ENCODE measurements at regions not wholly inside any gene's neighbourhood (a gene's known extent, or its start where the extent isn't known, plus 50 kb on each side); places are given as distances from the start of the nearest gene placed in this dataset.

DNA sequence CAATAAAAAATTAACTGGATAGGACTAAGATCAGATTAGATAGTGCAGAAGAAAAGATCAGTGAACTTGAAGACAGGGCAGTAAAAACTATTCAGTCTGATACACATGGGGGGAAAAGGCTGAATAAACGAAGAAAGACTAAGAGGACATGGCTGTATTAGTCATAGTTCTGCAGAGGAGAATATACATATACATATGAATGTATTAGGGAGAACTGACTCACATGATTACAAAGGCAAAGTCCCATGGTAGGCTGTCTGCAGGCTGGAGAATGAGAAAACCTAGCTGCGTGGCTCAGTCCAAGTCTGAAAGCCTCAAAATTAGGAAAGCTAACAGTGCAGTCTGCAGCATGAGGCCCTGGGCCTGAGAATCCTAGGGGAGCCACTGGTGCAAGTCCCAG is 98.2 kb upstream of the GNAO1 start:
- Histone ChIP-seq H3K4me3 (no peak overlapping the region), H3K27me3 (no peaks in the 10 kb centered on the region), H3K36me3 (no peaks in the 10 kb centered on the region), H3K4me1 (no peaks in the 10 kb centered on the region), H3K27ac (no peak overlapping the region), H3K9ac (ENCODE audit: low read depth in 2 of 2, low read length in 2 of 2) (no peak overlapping the region), H3K9me3 (no peaks in the 10 kb centered on the region)
- intact Hi-C loops (cut with DNase I), result no loop called here
- no peak for DNase-seq
- TF ChIP-seq, protein P1, sequence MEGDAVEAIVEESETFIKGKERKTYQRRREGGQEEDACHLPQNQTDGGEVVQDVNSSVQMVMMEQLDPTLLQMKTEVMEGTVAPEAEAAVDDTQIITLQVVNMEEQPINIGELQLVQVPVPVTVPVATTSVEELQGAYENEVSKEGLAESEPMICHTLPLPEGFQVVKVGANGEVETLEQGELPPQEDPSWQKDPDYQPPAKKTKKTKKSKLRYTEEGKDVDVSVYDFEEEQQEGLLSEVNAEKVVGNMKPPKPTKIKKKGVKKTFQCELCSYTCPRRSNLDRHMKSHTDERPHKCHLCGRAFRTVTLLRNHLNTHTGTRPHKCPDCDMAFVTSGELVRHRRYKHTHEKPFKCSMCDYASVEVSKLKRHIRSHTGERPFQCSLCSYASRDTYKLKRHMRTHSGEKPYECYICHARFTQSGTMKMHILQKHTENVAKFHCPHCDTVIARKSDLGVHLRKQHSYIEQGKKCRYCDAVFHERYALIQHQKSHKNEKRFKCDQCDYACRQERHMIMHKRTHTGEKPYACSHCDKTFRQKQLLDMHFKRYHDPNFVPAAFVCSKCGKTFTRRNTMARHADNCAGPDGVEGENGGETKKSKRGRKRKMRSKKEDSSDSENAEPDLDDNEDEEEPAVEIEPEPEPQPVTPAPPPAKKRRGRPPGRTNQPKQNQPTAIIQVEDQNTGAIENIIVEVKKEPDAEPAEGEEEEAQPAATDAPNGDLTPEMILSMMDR (IDR thresholded peaks at IDR 0.05), result no peak

DNA sequence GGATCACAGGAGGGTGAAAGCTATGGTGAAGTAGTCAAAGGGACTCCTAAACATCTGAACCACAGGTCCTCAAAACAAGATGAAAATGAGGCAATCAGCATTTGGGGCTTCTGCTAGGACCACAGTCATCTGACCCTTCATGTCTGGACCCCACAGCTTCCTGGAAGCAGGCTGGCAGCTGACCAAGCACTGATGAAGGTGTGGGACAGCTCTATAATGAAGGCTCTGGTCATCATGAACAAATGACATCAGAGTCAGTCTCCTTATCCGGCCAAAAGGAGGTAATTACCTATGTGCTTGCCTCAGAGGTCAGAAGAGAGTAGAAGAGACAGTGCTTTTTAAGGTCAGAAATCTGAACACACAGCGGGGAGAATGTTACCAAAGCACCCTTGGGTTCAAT is 101.2 kb upstream of the GNAO1 start:
- Histone ChIP-seq H3K27me3 (no peaks in the 10 kb centered on the region), H3K36me3 (no peaks in the 10 kb centered on the region), H3K9ac (ENCODE audit: low read depth in 2 of 2, low read length in 2 of 2) (no peak overlapping the region), H3K9me3 (no peaks in the 10 kb centered on the region), H3K4me1 (no peaks in the 10 kb centered on the region), H3K4me3 (no peak overlapping the region), H3K27ac (no peak overlapping the region)
- intact Hi-C loops (cut with DNase I), result no loop called here
- TF ChIP-seq, protein P1 (IDR thresholded peaks at IDR 0.05), result no peak
- DNase-seq, result no peak

DNA sequence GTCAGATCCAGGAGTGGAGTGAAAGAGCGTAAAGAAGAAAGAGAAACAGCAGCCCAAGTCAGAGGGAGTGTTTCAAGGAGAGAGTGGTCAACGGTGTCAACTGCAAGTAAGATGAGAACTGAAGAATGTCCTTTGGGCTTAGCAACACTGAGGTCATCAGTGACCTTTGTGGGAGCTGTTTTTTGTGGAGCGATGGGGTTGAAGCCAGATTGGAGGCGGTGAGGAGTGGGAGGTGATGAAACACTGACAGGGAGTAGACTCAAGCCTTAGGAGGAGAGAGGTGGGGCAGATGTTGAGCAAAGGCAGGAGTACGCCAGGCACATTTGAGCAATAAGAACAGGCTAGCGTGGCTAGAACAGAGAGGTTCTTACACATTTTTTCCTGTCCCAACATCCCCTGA is 103.7 kb upstream of the GNAO1 start:
- H3K27ac ChIP-seq, result no peak overlapping the region
- H3K9me3 ChIP-seq, result no peaks in the 10 kb centered on the region
- no peak overlapping the region for H3K9ac ChIP-seq (ENCODE audit: low read depth in 2 of 2, low read length in 2 of 2)
- TF ChIP-seq, protein P1 (IDR thresholded peaks at IDR 0.05), result no peak
- no peaks in the 10 kb centered on the region for H3K36me3 ChIP-seq
- no peak for DNase-seq
- H3K4me1 ChIP-seq, result no peaks in the 10 kb centered on the region
- no peak overlapping the region for H3K4me3 ChIP-seq
- intact Hi-C loops (cut with DNase I), result no loop called here
- no peaks in the 10 kb centered on the region for H3K27me3 ChIP-seq

DNA sequence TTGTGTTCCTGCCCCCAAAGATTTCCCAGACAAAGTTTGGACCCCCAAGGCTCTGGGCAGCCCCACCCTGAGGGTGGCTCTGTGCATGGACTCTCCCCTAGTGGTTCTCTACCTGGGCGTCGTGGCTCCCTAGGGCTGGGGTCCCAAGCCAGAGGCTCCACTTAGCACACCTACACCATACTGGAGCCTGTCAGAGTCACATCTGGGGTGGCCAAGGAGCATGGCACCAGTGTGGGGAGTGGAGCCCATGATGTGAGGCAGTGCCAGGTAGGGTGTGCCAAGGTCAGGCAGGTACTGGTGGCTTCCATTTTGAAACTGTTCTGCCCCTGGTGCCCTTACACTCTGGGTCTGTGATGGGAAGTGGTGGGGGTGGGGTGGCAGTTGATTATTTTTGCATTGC is 109.9 kb upstream of the GNAO1 start:
- no peaks in the 10 kb centered on the region for H3K27me3 ChIP-seq
- H3K9me3 ChIP-seq, result no peaks in the 10 kb centered on the region
- no peak overlapping the region for H3K4me3 ChIP-seq
- intact Hi-C loops (cut with DNase I), result no loop called here
- TF ChIP-seq, protein P1 (IDR thresholded peaks at IDR 0.05), result no peak
- no peak overlapping the region for H3K9ac ChIP-seq (ENCODE audit: low read depth in 2 of 2, low read length in 2 of 2)
- no peaks in the 10 kb centered on the region for H3K36me3 ChIP-seq
- H3K27ac ChIP-seq, result no peak overlapping the region
- DNase-seq, result no peak
- H3K4me1 ChIP-seq, result no peaks in the 10 kb centered on the region

DNA sequence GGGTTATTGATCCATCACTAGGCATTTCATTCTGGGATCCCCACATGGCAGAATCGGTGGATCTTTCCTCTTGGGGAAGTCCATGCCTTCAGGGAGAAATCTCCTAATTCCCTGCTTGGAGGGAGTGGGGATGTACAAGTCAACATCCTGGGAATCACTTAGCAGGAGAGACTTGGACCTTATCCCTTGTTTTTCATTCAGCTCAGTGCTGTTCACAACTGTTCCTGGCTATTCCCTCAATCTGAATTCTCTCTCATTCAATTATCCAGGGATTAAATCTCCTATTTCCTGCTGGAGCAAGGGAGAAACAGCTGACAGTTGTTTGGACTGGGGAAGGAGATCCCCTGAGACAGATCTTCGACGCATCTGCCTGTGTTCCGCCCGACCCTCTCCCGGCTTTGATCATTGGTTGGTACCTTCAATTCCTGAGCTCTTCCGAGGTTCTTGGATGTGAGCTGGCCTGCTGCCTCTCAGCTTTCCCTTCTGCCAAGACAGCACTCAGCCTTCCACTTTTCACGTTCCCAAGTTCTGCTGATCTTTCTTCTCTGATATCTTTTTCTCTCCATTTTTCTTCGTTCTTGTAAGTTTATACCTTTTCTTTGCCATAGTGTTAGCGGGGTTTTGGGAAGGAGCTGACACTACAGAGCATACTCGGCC is 115.4 kb upstream of the GNAO1 start:
- H3K9ac ChIP-seq (ENCODE audit: low read depth in 2 of 2, low read length in 2 of 2), result no peak overlapping the region
- TF ChIP-seq, protein P1 (IDR thresholded peaks at IDR 0.05), result no peak
- no peaks in the 10 kb centered on the region for H3K36me3 ChIP-seq
- no peaks in the 10 kb centered on the region for H3K4me1 ChIP-seq
- H3K27me3 ChIP-seq, result no peaks in the 10 kb centered on the region
- no peaks in the 10 kb centered on the region for H3K9me3 ChIP-seq
- DNase-seq, result no peak
- H3K4me3 ChIP-seq, result no peak overlapping the region
- intact Hi-C loops (cut with DNase I), result no loop called here
- no peak overlapping the region for H3K27ac ChIP-seq

All from colonic mucosa (tissue), 4 donors.